GM23338 (cell line): ENCODE measurements at regions not wholly inside any gene's neighbourhood (a gene's known extent, or its start where the extent isn't known, plus 50 kb on each side); places are given as distances from the start of the nearest gene placed in this dataset.

Source experiments
- ATAC-seq: fragments of 200-7000 bp; cut with Tn5 transposase; 3 replicates; pipeline ENCODE4 v1.9.1; 2020
- DNase-seq: peaks from one replicate; pipeline ENCODE4 v3.0.0-alpha.2; 2015; ENCODE audit warnings: low spot score
- H2AFZ ChIP-seq: fragments of 200-600 bp; sonication (generic); 2 replicates; pipeline ENCODE4 v1.8.0; 2016; ENCODE audit warnings: antibody characterized with exemption, mild to moderate bottlenecking, moderate library complexity
- H3F3A ChIP-seq: fragments of 200-600 bp; sonication (generic); replicated peaks from 2 replicates; pipeline ENCODE4 v1.8.0; 2017; ENCODE audit warnings: antibody characterized with exemption, mixed run types, low read depth
- H3K27ac ChIP-seq: fragments of 200-600 bp; sonication (generic); 2 replicates; pipeline ENCODE4 v1.6.1; 2016; ENCODE audit warnings: low read depth
- H3K27me3 ChIP-seq: fragments of 200-600 bp; sonication (generic); 2 replicates; pipeline ENCODE4 v1.8.0; 2016; ENCODE audit warnings: mild to moderate bottlenecking, mixed run types, moderate library complexity; ENCODE audit not compliant: insufficient read depth
- H3K36me3 ChIP-seq: fragments of 200-600 bp; sonication (generic); 2 replicates; pipeline ENCODE4 v1.8.0; 2016; ENCODE audit warnings: mild to moderate bottlenecking; ENCODE audit not compliant: insufficient read depth
- H3K4me1 ChIP-seq: fragments of 200-600 bp; sonication (generic); 2 replicates; pipeline ENCODE4 v1.8.0; 2016; ENCODE audit warnings: mild to moderate bottlenecking, moderate library complexity; ENCODE audit not compliant: insufficient read depth
- H3K4me2 ChIP-seq: fragments of 200-600 bp; sonication (generic); 2 replicates; pipeline ENCODE4 v1.7.1; 2017; ENCODE audit warnings: mixed run types
- H3K4me3 ChIP-seq: fragments of 200-600 bp; sonication (generic); 2 replicates; pipeline ENCODE4 v1.6.1; 2016; ENCODE audit warnings: mixed run types
- H3K79me2 ChIP-seq: fragments of 200-600 bp; sonication (generic); replicated peaks from 2 replicates; pipeline ENCODE4 v1.8.0; 2017; ENCODE audit warnings: mild to moderate bottlenecking; ENCODE audit not compliant: insufficient read depth
- H3K9me2 ChIP-seq: fragments of 200-600 bp; sonication (generic); 2 replicates; pipeline ENCODE4 v1.8.0; 2017; ENCODE audit not compliant: insufficient read depth
- H4K20me1 ChIP-seq: fragments of 200-600 bp; sonication (generic); replicated peaks from 2 replicates; pipeline ENCODE4 v1.8.0; 2017; ENCODE audit warnings: mild to moderate bottlenecking; ENCODE audit not compliant: insufficient read depth
- H3K27ac Mint-ChIP-seq: 2 replicates; pipeline ENCODE4 v1.8.0; 2020; ENCODE audit warnings: inconsistent platforms, mild to moderate bottlenecking, moderate library complexity, mixed read lengths
- H3K27me3 Mint-ChIP-seq: 3 replicates; pipeline ENCODE4 v1.8.0; 2022; ENCODE audit warnings: low read depth, mild to moderate bottlenecking, moderate library complexity, mixed read lengths, inconsistent platforms; ENCODE audit not compliant: insufficient read depth, poor library complexity
- H3K36me3 Mint-ChIP-seq: 3 replicates; pipeline ENCODE4 v1.8.0; 2021; ENCODE audit warnings: low read depth, mild to moderate bottlenecking, inconsistent platforms, moderate library complexity, mixed read lengths
- H3K4me1 Mint-ChIP-seq: 3 replicates; pipeline ENCODE4 v1.8.0; 2020; ENCODE audit warnings: mild to moderate bottlenecking, inconsistent platforms, mixed read lengths
- H3K4me3 Mint-ChIP-seq: 3 replicates; pipeline ENCODE4 v1.8.0; 2021; ENCODE audit warnings: moderate library complexity, mild to moderate bottlenecking, inconsistent platforms, mixed read lengths
- H3K9me3 Mint-ChIP-seq: 3 replicates; pipeline ENCODE4 v1.8.0; 2020; ENCODE audit warnings: moderate library complexity, mild to moderate bottlenecking, inconsistent platforms, mixed read lengths
- CREB1 ChIP-seq: fragments of 250-450 bp; sonication (Bioruptor Pico); IDR thresholded peaks from 2 replicates; pipeline ENCODE4 v1.5.0; 2020; ENCODE audit warnings: low read depth, mild to moderate bottlenecking, moderate library complexity
- CTCF ChIP-seq, 2 experiments: fragments of 200-600 bp in 1 of 2; sonication (generic) in 1 of 2; conservative IDR thresholded peaks; 2 replicates each; pipeline versions ENCODE4 v1.5.1 to v1.6.1; 2016 to 2017; ENCODE audit warnings: antibody characterized with exemption in 2 of 2, low read depth in 2 of 2, mild to moderate bottlenecking in 2 of 2, moderate library complexity in 1 of 2
- EZH2phosphoT487 ChIP-seq: fragments of 200-600 bp; sonication (generic); IDR thresholded peaks from one replicate; pipeline ENCODE4 v1.8.1; 2018; ENCODE audit warnings: antibody characterized with exemption; ENCODE audit not compliant: unreplicated experiment
- NANOG ChIP-seq: IDR thresholded peaks from 2 replicates; pipeline ENCODE4 v1.6.1; 2016; ENCODE audit warnings: antibody characterized with exemption, borderline replicate concordance
- POLR2AphosphoS5 ChIP-seq: IDR thresholded peaks from 2 replicates; pipeline ENCODE4 v1.6.1; 2016; ENCODE audit warnings: antibody characterized with exemption, low read depth
- ZNF114 ChIP-seq: fragments of 250-450 bp; sonication (Bioruptor Pico); IDR thresholded peaks from 2 replicates; pipeline ENCODE4 v1.5.0; 2020; ENCODE audit warnings: mild to moderate bottlenecking, moderate library complexity
- TF ChIP-seq, protein P1 (sequence below): fragments of 250-450 bp; sonication (Bioruptor Pico); IDR thresholded peaks from 2 replicates; pipeline ENCODE4 v1.5.0; 2020; ENCODE audit warnings: mild to moderate bottlenecking, moderate library complexity
- TF ChIP-seq, protein P2 (sequence below): IDR thresholded peaks from 2 replicates; pipeline ENCODE4 v1.6.1; 2016; ENCODE audit warnings: antibody characterized with exemption

GRCh38 chr1:217230412-217230811, 400.5 kb downstream of the GPATCH2 start (continued):
- TF ChIP-seq, protein P1, sequence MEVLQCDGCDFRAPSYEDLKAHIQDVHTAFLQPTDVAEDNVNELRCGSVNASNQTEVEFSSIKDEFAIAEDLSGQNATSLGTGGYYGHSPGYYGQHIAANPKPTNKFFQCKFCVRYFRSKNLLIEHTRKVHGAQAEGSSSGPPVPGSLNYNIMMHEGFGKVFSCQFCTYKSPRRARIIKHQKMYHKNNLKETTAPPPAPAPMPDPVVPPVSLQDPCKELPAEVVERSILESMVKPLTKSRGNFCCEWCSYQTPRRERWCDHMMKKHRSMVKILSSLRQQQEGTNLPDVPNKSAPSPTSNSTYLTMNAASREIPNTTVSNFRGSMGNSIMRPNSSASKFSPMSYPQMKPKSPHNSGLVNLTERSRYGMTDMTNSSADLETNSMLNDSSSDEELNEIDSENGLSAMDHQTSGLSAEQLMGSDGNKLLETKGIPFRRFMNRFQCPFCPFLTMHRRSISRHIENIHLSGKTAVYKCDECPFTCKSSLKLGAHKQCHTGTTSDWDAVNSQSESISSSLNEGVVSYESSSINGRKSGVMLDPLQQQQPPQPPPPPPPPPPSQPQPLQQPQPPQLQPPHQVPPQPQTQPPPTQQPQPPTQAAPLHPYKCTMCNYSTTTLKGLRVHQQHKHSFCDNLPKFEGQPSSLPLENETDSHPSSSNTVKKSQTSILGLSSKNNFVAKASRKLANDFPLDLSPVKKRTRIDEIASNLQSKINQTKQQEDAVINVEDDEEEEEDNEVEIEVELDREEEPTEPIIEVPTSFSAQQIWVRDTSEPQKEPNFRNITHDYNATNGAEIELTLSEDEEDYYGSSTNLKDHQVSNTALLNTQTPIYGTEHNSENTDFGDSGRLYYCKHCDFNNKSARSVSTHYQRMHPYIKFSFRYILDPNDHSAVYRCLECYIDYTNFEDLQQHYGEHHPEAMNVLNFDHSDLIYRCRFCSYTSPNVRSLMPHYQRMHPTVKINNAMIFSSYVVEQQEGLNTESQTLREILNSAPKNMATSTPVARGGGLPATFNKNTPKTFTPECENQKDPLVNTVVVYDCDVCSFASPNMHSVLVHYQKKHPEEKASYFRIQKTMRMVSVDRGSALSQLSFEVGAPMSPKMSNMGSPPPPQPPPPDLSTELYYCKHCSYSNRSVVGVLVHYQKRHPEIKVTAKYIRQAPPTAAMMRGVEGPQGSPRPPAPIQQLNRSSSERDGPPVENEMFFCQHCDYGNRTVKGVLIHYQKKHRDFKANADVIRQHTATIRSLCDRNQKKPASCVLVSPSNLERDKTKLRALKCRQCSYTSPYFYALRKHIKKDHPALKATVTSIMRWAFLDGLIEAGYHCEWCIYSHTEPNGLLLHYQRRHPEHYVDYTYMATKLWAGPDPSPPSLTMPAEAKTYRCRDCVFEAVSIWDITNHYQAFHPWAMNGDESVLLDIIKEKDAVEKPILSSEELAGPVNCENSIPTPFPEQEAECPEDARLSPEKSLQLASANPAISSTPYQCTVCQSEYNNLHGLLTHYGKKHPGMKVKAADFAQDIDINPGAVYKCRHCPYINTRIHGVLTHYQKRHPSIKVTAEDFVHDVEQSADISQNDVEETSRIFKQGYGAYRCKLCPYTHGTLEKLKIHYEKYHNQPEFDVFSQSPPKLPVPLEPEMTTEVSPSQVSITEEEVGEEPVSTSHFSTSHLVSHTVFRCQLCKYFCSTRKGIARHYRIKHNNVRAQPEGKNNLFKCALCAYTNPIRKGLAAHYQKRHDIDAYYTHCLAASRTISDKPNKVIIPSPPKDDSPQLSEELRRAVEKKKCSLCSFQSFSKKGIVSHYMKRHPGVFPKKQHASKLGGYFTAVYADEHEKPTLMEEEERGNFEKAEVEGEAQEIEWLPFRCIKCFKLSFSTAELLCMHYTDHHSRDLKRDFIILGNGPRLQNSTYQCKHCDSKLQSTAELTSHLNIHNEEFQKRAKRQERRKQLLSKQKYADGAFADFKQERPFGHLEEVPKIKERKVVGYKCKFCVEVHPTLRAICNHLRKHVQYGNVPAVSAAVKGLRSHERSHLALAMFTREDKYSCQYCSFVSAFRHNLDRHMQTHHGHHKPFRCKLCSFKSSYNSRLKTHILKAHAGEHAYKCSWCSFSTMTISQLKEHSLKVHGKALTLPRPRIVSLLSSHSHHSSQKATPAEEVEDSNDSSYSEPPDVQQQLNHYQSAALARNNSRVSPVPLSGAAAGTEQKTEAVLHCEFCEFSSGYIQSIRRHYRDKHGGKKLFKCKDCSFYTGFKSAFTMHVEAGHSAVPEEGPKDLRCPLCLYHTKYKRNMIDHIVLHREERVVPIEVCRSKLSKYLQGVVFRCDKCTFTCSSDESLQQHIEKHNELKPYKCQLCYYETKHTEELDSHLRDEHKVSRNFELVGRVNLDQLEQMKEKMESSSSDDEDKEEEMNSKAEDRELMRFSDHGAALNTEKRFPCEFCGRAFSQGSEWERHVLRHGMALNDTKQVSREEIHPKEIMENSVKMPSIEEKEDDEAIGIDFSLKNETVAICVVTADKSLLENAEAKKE, result no peak
- TF ChIP-seq, protein P2, sequence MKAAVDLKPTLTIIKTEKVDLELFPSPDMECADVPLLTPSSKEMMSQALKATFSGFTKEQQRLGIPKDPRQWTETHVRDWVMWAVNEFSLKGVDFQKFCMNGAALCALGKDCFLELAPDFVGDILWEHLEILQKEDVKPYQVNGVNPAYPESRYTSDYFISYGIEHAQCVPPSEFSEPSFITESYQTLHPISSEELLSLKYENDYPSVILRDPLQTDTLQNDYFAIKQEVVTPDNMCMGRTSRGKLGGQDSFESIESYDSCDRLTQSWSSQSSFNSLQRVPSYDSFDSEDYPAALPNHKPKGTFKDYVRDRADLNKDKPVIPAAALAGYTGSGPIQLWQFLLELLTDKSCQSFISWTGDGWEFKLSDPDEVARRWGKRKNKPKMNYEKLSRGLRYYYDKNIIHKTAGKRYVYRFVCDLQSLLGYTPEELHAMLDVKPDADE, result no peak
- TF ChIP-seq NANOG (no peak), POLR2AphosphoS5 (no peak)

DNA sequence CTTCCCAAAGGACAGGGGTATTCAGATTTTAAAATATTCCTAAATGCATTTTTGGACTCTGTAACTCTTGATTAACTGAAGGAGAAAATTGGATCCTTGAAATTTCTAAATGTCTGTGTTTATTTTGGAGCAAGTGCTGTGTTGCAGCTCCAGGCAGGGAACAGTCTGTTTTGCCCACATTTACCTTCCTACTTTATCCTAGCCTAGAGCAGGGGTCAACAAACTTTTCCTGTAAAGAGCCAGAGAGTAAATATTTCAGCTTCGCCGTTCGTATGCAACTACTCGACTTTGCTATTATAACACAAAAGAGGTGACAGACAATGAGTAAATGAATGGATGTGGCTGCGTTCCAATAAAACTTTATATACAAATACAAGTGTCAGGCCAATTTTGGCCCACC, 402.2 kb downstream of the GPATCH2 start:
- H3K4me3 ChIP-seq, result no peak overlapping the region
- no peak for TF ChIP-seq EZH2phosphoT487
- TF ChIP-seq CREB1, result no peak
- TF ChIP-seq ZNF114 (CRISPR knock-in tag), result no peak
- TF ChIP-seq CTCF (conservative IDR thresholded peaks at IDR 0.05; ENCODE audit: low read depth in 2 of 2), result no peak
- no peak for TF ChIP-seq POLR2AphosphoS5
- Mint-ChIP-seq H3K27me3 (peaks cover 2% of the 10 kb centered on the region), H3K9me3 (no peaks in the 10 kb centered on the region), H3K4me1 (no peaks in the 10 kb centered on the region), H3K4me3 (no peak overlapping the region), H3K27ac (no peak overlapping the region), H3K36me3 (no peaks in the 10 kb centered on the region)
- H4K20me1 ChIP-seq, result no peaks in the 10 kb centered on the region
- H3K79me2 ChIP-seq, result no peaks in the 10 kb centered on the region
- DNase-seq (no peak), ATAC-seq (no peak)
- no peak overlapping the region for H3K4me2 ChIP-seq
- no peaks in the 10 kb centered on the region for H3K27me3 ChIP-seq
- H3K27ac ChIP-seq, result no peak overlapping the region
- peaks cover 14% of the 10 kb centered on the region for H3K9me2 ChIP-seq
- H3K4me1 ChIP-seq, result no peaks in the 10 kb centered on the region
- no peaks in the 10 kb centered on the region for H3F3A ChIP-seq
- no peaks in the 10 kb centered on the region for H3K36me3 ChIP-seq
- H2AFZ ChIP-seq, result peak overlapping the region; percentile 1; the same call in 1 of the 2 replicates
